ENCODE measurements at regions not wholly inside any gene's neighbourhood (a gene's known extent, or its start where the extent isn't known, plus 50 kb on each side); places are given as distances from the start of the nearest gene placed in this dataset.

- Histone ChIP-seq H3K4me1 (ENCODE audit: control insufficient read depth in 1 of 2, insufficient read depth in 2 of 2, low read length in 2 of 2) (no peaks in the 10 kb centered on the region), H3K4me2 (ENCODE audit: low read length) (no peak overlapping the region), H2AFZ (ENCODE audit: low read depth, low read length, poor library complexity, severe bottlenecking) (no peak overlapping the region), H3K9ac (ENCODE audit: low read length) (no peak overlapping the region), H3K27ac (ENCODE audit: low read depth, low read length) (no peak overlapping the region), H3K9me3 (ENCODE audit: control insufficient read depth in 1 of 2, insufficient read depth in 1 of 2, low read depth in 1 of 2, low read length in 2 of 2) (peaks cover 0 to 4% of the 10 kb centered on the region in 2 experiments; a peak in 1 of 4 replicates), H3K9me2 (ENCODE audit: insufficient read depth) (no peaks in the 10 kb centered on the region), H3K79me2 (ENCODE audit: insufficient read depth, low read length) (no peaks in the 10 kb centered on the region), H3K36me3 (ENCODE audit: control insufficient read depth in 1 of 2, insufficient read depth in 2 of 2, low read length in 2 of 2) (no peaks in the 10 kb centered on the region), H3K27me3 (ENCODE audit: insufficient read depth, low read length) (0 out of 2 replicates have a peak, but pooled peaks cover 4% of the 10 kb centered on the region), H4K20me1 (ENCODE audit: insufficient read depth) (no peaks in the 10 kb centered on the region), H3K4me3 (replicated peaks in 1 of 2; ENCODE audit: low read depth in 1 of 2, low read length in 2 of 2) (no peak overlapping the region)
- TF ChIP-seq CBX3 (IDR thresholded peaks at IDR 0.05; ENCODE audit: low read depth), result no peak
- ChIA-PET POLR2A (no interaction called here), CTCF (no interaction called here), RAD21 (ENCODE audit: low non-redundant PET in 1 of 2, low total read pairs in 2 of 2, uncharacterized antibody in 2 of 2, unreplicated experiment in 2 of 2) (no interaction called here)
- DNase-seq (ENCODE audit: low read depth, low spot score) (no peak), ATAC-seq (no peak)
- BruUV-seq (replicated peaks), result no TSS peak
- intact Hi-C loops (cut with micrococcal nuclease), result no loop called here
Measured at GRCh38 chr22:48226026-48227013, 1463.9 kb downstream of the TBC1D22A start.

- intact Hi-C loops (cut with micrococcal nuclease), result no loop called here
- ATAC-seq (no peak), DNase-seq (ENCODE audit: low read depth, low spot score) (no peak)
- no peaks in the 10 kb centered on the region for H3K4me1 ChIP-seq (ENCODE audit: control insufficient read depth in 1 of 2, insufficient read depth in 2 of 2, low read length in 2 of 2)
- ChIA-PET CTCF (no interaction called here), POLR2A (no interaction called here), RAD21 (ENCODE audit: low non-redundant PET in 1 of 2, low total read pairs in 2 of 2, uncharacterized antibody in 2 of 2, unreplicated experiment in 2 of 2) (no interaction called here)
- H4K20me1 ChIP-seq (ENCODE audit: insufficient read depth), result no peaks in the 10 kb centered on the region
- no peaks in the 10 kb centered on the region for H3K36me3 ChIP-seq (ENCODE audit: control insufficient read depth in 1 of 2, insufficient read depth in 2 of 2, low read length in 2 of 2)
- no peaks in the 10 kb centered on the region for H3K79me2 ChIP-seq (ENCODE audit: insufficient read depth, low read length)
- TF ChIP-seq TCF7L2 (IDR thresholded peaks at IDR 0.05; ENCODE audit: borderline replicate concordance, extremely low read depth, insufficient read depth, insufficient read length), result no peak
- no peak for TF ChIP-seq MAX (IDR thresholded peaks at IDR 0.05)
- no peak for TF ChIP-seq POLR2A (IDR thresholded peaks at IDR 0.05; ENCODE audit: borderline replicate concordance, extremely low read depth, insufficient read depth, insufficient read length)
- TF ChIP-seq ATF3 (IDR thresholded peaks at IDR 0.05), result no peak
- TF ChIP-seq ELF1 (IDR thresholded peaks at IDR 0.05; ENCODE audit: borderline replicate concordance, low read depth), result no peak
- no peak for TF ChIP-seq EGR1 (IDR thresholded peaks at IDR 0.05; ENCODE audit: low read depth)
- TF ChIP-seq CEBPB (IDR thresholded peaks at IDR 0.05; ENCODE audit: low read depth), result no peak
- no peak for TF ChIP-seq ZNF274 (IDR thresholded peaks at IDR 0.05; ENCODE audit: low read depth, low read length)
- TF ChIP-seq SP1 (IDR thresholded peaks at IDR 0.05; ENCODE audit: low read depth), result no peak
- no peak for TF ChIP-seq JUND (IDR thresholded peaks at IDR 0.05)
- TF ChIP-seq CBX3 (IDR thresholded peaks at IDR 0.05; ENCODE audit: low read depth), result no peak
- no peak for TF ChIP-seq SRF (IDR thresholded peaks at IDR 0.05; ENCODE audit: low read depth)
- TF ChIP-seq POLR2AphosphoS5 (IDR thresholded peaks at IDR 0.05; ENCODE audit: low read depth, low read length), result no peak
- 0 out of 2 replicates have a peak, but pooled peaks cover 4% of the 10 kb centered on the region for H3K27me3 ChIP-seq (ENCODE audit: insufficient read depth, low read length)
- no peaks in the 10 kb centered on the region for H3K9me2 ChIP-seq (ENCODE audit: insufficient read depth)
- no peak overlapping the region for H3K9ac ChIP-seq (ENCODE audit: low read length)
- no peak overlapping the region for H3K27ac ChIP-seq (ENCODE audit: low read depth, low read length)
- BruUV-seq (replicated peaks), result no TSS peak
- peaks cover 4% of the 10 kb centered on the region in 2 experiments; a peak in 2 of 4 replicates for H3K9me3 ChIP-seq (ENCODE audit: control insufficient read depth in 1 of 2, insufficient read depth in 1 of 2, low read depth in 1 of 2, low read length in 2 of 2)
- H3K4me2 ChIP-seq (ENCODE audit: low read length), result no peak overlapping the region
- H3K4me3 ChIP-seq (replicated peaks in 1 of 2; ENCODE audit: low read depth in 1 of 2, low read length in 2 of 2), result no peak overlapping the region
- no peak overlapping the region for H2AFZ ChIP-seq (ENCODE audit: low read depth, low read length, poor library complexity, severe bottlenecking)
Measured at GRCh38 chr22:48224332-48224731, 1461.9 kb downstream of the TBC1D22A start.
